MCF 10A (cell line): ENCODE measurements at regions not wholly inside any gene's neighbourhood (a gene's known extent, or its start where the extent isn't known, plus 50 kb on each side); places are given as distances from the start of the nearest gene placed in this dataset.

Experiments used
- BruUV-seq: library from RNA; stranded (reverse); fragments of 400-500 nt; replicated peaks from 2 replicates; lab custom pipeline; 2021; lab: Mats Ljungman, UMichigan
- CTCF ChIA-PET: fragments of 300-600 bp; sonication (Branson Sonifier 250); formaldehyde crosslinking; extraction: SDS; loops from one replicate; lab custom pipeline; 2021; ENCODE audit warnings: antibody characterized with exemption, inconsistent platforms; lab: Yijun Ruan, JAX
- POLR2A ChIA-PET: fragments of 300-600, 350-650 bp; sonication (Branson Sonifier 250); formaldehyde crosslinking; extraction: SDS; loops from one replicate; lab custom pipeline; 2020; ENCODE audit warnings: antibody characterized with exemption, inconsistent platforms; lab: Yijun Ruan, JAX
- DNase-seq: peaks from one replicate; pipeline ENCODE4 v3.0.0-alpha.2; 2018; ENCODE audit not compliant: unreplicated experiment
- H3K27ac Mint-ChIP-seq: one replicate; pipeline ENCODE4 v1.8.0; 2022; ENCODE audit warnings: mild to moderate bottlenecking, low read depth, mixed read lengths; ENCODE audit not compliant: unreplicated experiment
- H3K27me3 Mint-ChIP-seq: one replicate; pipeline ENCODE4 v1.8.0; 2022; ENCODE audit warnings: mixed read lengths; ENCODE audit not compliant: insufficient read depth, unreplicated experiment
- H3K36me3 Mint-ChIP-seq: one replicate; pipeline ENCODE4 v1.8.0; 2022; ENCODE audit warnings: mild to moderate bottlenecking, moderate library complexity, mixed read lengths; ENCODE audit not compliant: insufficient read depth, unreplicated experiment
- H3K4me1 Mint-ChIP-seq: one replicate; pipeline ENCODE4 v1.8.0; 2022; ENCODE audit warnings: mixed read lengths; ENCODE audit not compliant: insufficient read depth, unreplicated experiment
- H3K4me3 Mint-ChIP-seq: one replicate; pipeline ENCODE4 v1.8.0; 2022; ENCODE audit warnings: mild to moderate bottlenecking, moderate library complexity, mixed read lengths; ENCODE audit not compliant: unreplicated experiment
- H3K9me3 Mint-ChIP-seq: one replicate; pipeline ENCODE4 v1.8.0; 2022; ENCODE audit warnings: mixed read lengths; ENCODE audit not compliant: unreplicated experiment
- CTCF ChIP-seq: fragments of 200-600 bp; IDR thresholded peaks from one replicate; pipeline ENCODE4 v1.8.0; 2022; ENCODE audit warnings: antibody characterized with exemption, mild to moderate bottlenecking; ENCODE audit not compliant: unreplicated experiment
- intact Hi-C: fragments of 100-400 bp; cut with micrococcal nuclease; formaldehyde crosslinking; loops from 2 replicates; pipeline ENCODE4 v1.14.1; 2022

DNA sequence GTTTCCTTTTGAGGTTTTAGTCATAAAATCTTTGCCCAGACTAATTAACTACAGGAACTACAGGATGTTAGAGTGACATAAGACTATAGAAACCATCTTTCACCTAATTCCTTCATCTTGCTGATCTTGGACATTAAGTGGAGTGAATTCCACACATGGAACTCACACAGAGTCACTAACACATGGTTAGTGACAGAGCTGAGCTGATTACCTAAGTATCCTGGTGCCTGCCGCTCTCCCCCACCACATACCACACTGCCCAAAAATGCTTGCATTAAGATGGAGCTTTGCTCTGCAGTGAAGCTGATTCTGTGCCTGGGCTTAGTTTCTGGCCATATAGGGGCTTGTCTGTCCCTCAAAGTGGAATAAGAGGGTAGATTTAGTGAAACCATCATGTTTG is 332.9 kb upstream of the NT5C1B start:
- ChIA-PET POLR2A (interaction anchor here (0.6 to 1.3 kb wide), 2 partner anchors 13 to 343 kb away, joined by 3 read pairs; no protein-coding TSS in a partner anchor), CTCF (interaction anchor here (0.6 kb wide), 1 partner anchor 63 kb away, joined by 3 read pairs; no protein-coding TSS in a partner anchor)
- H3K27ac Mint-ChIP-seq, result no peak overlapping the region
- no peaks in the 10 kb centered on the region for H3K27me3 Mint-ChIP-seq
- intact Hi-C loops, result no loop called here
- DNase-seq, result no peak
- H3K4me3 Mint-ChIP-seq, result no peak overlapping the region
- H3K4me1 Mint-ChIP-seq, result peaks cover 6% of the 10 kb centered on the region
- H3K9me3 Mint-ChIP-seq, result no peaks in the 10 kb centered on the region
- no peak for TF ChIP-seq CTCF
- BruUV-seq, result no TSS peak
- H3K36me3 Mint-ChIP-seq, result no peaks in the 10 kb centered on the region

GRCh38 chr2:18918280-18918679 is 328.9 kb upstream of the NT5C1B start:
- Mint-ChIP-seq H3K9me3 (no peaks in the 10 kb centered on the region), H3K4me3 (no peak overlapping the region), H3K4me1 (no peaks in the 10 kb centered on the region), H3K36me3 (no peaks in the 10 kb centered on the region), H3K27ac (no peak overlapping the region), H3K27me3 (no peaks in the 10 kb centered on the region)
- CTCF ChIA-PET, result no interaction called here
- intact Hi-C loops, result no loop called here
- no peak for DNase-seq
- no peak for TF ChIP-seq CTCF
- no TSS peak for BruUV-seq
- POLR2A ChIA-PET, result no interaction called here

GRCh38 chr2:18915227-18915626 is 325.9 kb upstream of the NT5C1B start:
- intact Hi-C loops, result no loop called here
- CTCF ChIA-PET, result no interaction called here

GRCh38 chr2:18913512-18913911 is 324.1 kb upstream of the NT5C1B start:
- no peak overlapping the region for H3K4me3 Mint-ChIP-seq
- CTCF ChIA-PET, result no interaction called here
- no peaks in the 10 kb centered on the region for H3K27me3 Mint-ChIP-seq
- BruUV-seq, result no TSS peak
- no peak for DNase-seq
- peaks cover 23% of the 10 kb centered on the region for H3K4me1 Mint-ChIP-seq
- H3K36me3 Mint-ChIP-seq, result no peaks in the 10 kb centered on the region
- POLR2A ChIA-PET, result no interaction called here
- intact Hi-C loops, result no loop called here
- no peaks in the 10 kb centered on the region for H3K9me3 Mint-ChIP-seq
- no peak for TF ChIP-seq CTCF
- H3K27ac Mint-ChIP-seq, result no peak overlapping the region

More at GRCh38 chr2:18915227-18915626, 325.9 kb upstream of the NT5C1B start:
- POLR2A ChIA-PET, result interaction anchor here (1.1 kb wide), 1 partner anchor 8 kb away, joined by 3 read pairs; no protein-coding TSS in a partner anchor
- DNase-seq, result no peak
- Mint-ChIP-seq H3K27me3 (no peaks in the 10 kb centered on the region), H3K4me3 (no peak overlapping the region), H3K9me3 (no peaks in the 10 kb centered on the region), H3K4me1 (peaks cover 23% of the 10 kb centered on the region), H3K27ac (no peak overlapping the region), H3K36me3 (no peaks in the 10 kb centered on the region)
- no peak for TF ChIP-seq CTCF
- no TSS peak for BruUV-seq
